ENCODE measurements at regions not wholly inside any gene's neighbourhood (a gene's known extent, or its start where the extent isn't known, plus 50 kb on each side); places are given as distances from the start of the nearest gene placed in this dataset.

DNA sequence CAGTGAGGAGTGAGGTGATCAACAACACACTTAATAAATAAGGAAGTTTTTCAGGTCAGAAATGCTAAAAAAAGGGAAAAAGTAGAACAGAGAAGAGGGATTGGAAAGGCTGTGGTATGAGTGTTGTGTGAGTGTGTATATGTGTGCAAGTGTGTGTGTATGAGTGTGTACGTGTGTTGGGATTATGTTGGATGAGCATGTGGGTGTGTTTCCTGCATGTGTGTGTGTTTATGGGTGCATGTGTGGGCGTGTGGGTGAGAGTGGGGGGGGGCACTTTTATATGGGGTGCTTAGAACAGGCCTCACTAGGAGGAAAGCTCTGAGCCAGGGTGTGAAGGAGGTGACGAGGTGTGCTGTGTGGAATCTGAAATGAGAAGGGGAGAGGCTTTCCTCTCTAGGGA is 116.8 kb upstream of the SLC22A23 start:
- no peak for TF ChIP-seq EZH2 (IDR thresholded peaks at IDR 0.05; ENCODE audit: borderline replicate concordance, low read depth, low read length, poor library complexity, severe bottlenecking)
- TF ChIP-seq, protein P1, sequence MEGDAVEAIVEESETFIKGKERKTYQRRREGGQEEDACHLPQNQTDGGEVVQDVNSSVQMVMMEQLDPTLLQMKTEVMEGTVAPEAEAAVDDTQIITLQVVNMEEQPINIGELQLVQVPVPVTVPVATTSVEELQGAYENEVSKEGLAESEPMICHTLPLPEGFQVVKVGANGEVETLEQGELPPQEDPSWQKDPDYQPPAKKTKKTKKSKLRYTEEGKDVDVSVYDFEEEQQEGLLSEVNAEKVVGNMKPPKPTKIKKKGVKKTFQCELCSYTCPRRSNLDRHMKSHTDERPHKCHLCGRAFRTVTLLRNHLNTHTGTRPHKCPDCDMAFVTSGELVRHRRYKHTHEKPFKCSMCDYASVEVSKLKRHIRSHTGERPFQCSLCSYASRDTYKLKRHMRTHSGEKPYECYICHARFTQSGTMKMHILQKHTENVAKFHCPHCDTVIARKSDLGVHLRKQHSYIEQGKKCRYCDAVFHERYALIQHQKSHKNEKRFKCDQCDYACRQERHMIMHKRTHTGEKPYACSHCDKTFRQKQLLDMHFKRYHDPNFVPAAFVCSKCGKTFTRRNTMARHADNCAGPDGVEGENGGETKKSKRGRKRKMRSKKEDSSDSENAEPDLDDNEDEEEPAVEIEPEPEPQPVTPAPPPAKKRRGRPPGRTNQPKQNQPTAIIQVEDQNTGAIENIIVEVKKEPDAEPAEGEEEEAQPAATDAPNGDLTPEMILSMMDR (conservative IDR thresholded peaks at IDR 0.05; ENCODE audit: low read depth, low read length) = no peak
